ENCODE measurements at regions not wholly inside any gene's neighbourhood (a gene's known extent, or its start where the extent isn't known, plus 50 kb on each side); places are given as distances from the start of the nearest gene placed in this dataset.

DNA sequence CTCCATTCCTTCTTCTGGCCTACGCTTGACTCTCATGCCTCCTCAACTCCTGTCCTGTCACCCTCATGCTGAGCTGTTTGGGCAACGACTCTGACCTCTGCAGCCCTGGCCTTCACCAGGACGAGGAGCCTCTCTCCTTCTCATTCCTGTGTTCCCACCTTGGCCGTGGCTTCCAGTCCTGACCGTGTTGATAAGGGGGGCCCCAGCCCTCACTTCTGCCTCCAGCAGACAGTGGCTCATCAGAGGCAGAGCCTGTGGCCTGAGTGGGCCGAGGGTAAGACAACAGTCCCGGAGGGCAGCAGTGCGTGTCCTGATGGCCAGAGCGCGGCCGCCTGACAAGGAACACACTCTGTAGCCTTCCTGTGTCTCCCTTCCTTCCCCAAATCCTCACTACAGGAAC lies 61.7 kb upstream of the UBE3C start:
- TF ChIP-seq POLR2A (IDR thresholded peaks at IDR 0.05; ENCODE audit: borderline replicate concordance, extremely low read depth, insufficient read depth, insufficient read length) (no peak), SIN3A (IDR thresholded peaks at IDR 0.05; ENCODE audit: low read depth) (no peak), POLR2AphosphoS5 (IDR thresholded peaks at IDR 0.05; ENCODE audit: low read depth, low read length) (no peak), YY1 (IDR thresholded peaks at IDR 0.05; ENCODE audit: extremely low read depth, insufficient replicate concordance, low read depth, low read length) (no peak), EZH2 (IDR thresholded peaks at IDR 0.05) (no peak), CBX3 (IDR thresholded peaks at IDR 0.05; ENCODE audit: low read depth) (no peak), ZNF274 (IDR thresholded peaks at IDR 0.05; ENCODE audit: low read depth, low read length) (no peak), TCF7L2 (IDR thresholded peaks at IDR 0.05; ENCODE audit: borderline replicate concordance, extremely low read depth, insufficient read depth, insufficient read length) (no peak), SRF (IDR thresholded peaks at IDR 0.05; ENCODE audit: low read depth) (no peak)
- TF ChIP-seq, protein P1, sequence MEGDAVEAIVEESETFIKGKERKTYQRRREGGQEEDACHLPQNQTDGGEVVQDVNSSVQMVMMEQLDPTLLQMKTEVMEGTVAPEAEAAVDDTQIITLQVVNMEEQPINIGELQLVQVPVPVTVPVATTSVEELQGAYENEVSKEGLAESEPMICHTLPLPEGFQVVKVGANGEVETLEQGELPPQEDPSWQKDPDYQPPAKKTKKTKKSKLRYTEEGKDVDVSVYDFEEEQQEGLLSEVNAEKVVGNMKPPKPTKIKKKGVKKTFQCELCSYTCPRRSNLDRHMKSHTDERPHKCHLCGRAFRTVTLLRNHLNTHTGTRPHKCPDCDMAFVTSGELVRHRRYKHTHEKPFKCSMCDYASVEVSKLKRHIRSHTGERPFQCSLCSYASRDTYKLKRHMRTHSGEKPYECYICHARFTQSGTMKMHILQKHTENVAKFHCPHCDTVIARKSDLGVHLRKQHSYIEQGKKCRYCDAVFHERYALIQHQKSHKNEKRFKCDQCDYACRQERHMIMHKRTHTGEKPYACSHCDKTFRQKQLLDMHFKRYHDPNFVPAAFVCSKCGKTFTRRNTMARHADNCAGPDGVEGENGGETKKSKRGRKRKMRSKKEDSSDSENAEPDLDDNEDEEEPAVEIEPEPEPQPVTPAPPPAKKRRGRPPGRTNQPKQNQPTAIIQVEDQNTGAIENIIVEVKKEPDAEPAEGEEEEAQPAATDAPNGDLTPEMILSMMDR (IDR thresholded peaks at IDR 0.05 in 2 of 3, conservative IDR thresholded peaks at IDR 0.05 in 1 of 3; ENCODE audit: borderline replicate concordance in 1 of 3, insufficient read depth in 1 of 3, low read depth in 2 of 3, low read length in 2 of 3), result no peak
- TF ChIP-seq, protein P2, sequence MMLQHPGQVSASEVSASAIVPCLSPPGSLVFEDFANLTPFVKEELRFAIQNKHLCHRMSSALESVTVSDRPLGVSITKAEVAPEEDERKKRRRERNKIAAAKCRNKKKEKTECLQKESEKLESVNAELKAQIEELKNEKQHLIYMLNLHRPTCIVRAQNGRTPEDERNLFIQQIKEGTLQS (IDR thresholded peaks at IDR 0.05), result no peak
- TF ChIP-seq, protein P3, sequence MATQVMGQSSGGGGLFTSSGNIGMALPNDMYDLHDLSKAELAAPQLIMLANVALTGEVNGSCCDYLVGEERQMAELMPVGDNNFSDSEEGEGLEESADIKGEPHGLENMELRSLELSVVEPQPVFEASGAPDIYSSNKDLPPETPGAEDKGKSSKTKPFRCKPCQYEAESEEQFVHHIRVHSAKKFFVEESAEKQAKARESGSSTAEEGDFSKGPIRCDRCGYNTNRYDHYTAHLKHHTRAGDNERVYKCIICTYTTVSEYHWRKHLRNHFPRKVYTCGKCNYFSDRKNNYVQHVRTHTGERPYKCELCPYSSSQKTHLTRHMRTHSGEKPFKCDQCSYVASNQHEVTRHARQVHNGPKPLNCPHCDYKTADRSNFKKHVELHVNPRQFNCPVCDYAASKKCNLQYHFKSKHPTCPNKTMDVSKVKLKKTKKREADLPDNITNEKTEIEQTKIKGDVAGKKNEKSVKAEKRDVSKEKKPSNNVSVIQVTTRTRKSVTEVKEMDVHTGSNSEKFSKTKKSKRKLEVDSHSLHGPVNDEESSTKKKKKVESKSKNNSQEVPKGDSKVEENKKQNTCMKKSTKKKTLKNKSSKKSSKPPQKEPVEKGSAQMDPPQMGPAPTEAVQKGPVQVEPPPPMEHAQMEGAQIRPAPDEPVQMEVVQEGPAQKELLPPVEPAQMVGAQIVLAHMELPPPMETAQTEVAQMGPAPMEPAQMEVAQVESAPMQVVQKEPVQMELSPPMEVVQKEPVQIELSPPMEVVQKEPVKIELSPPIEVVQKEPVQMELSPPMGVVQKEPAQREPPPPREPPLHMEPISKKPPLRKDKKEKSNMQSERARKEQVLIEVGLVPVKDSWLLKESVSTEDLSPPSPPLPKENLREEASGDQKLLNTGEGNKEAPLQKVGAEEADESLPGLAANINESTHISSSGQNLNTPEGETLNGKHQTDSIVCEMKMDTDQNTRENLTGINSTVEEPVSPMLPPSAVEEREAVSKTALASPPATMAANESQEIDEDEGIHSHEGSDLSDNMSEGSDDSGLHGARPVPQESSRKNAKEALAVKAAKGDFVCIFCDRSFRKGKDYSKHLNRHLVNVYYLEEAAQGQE (IDR thresholded peaks at IDR 0.05; ENCODE audit: low read depth), result no peak
- TF ChIP-seq, protein P4, sequence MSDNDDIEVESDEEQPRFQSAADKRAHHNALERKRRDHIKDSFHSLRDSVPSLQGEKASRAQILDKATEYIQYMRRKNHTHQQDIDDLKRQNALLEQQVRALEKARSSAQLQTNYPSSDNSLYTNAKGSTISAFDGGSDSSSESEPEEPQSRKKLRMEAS (IDR thresholded peaks at IDR 0.05), result no peak

Data from HCT116 (cell line).